GM12878 (cell line): ENCODE measurements at regions not wholly inside any gene's neighbourhood (a gene's known extent, or its start where the extent isn't known, plus 50 kb on each side); places are given as distances from the start of the nearest gene placed in this dataset.

Experiments used
- ATAC-seq: fragments of 200-7000 bp; cut with Tn5 transposase; 3 replicates; pipeline ENCODE4 v1.9.1; 2020; ENCODE audit warnings: mild to moderate bottlenecking, moderate library complexity
- BruUV-seq: library from RNA; stranded (reverse); fragments of 400-500 nt; replicated peaks from 2 replicates; lab custom pipeline; 2021; lab: Mats Ljungman, UMichigan
- CTCF ChIA-PET: fragments of 300-600 bp; sonication (Branson Sonifier 250); formaldehyde crosslinking; extraction: SDS; loops from one replicate; lab custom pipeline; 2021; ENCODE audit warnings: inconsistent platforms; lab: Yijun Ruan, JAX
- POLR2A ChIA-PET: fragments of 350-600 bp; formaldehyde crosslinking; extraction: SDS; loops from one replicate; lab custom pipeline; 2021; ENCODE audit warnings: inconsistent platforms; lab: Charles Lee
- RAD21 ChIA-PET: fragments of 300-600 bp; sonication (Branson Sonifier 250); formaldehyde crosslinking; loops from one replicate; lab custom pipeline; 2023; ENCODE audit warnings: antibody characterized with exemption; ENCODE audit not compliant: unreplicated experiment; lab: Charles Lee
- SMC1A ChIA-PET: fragments of 300-600 bp; sonication (Branson Sonifier 250); formaldehyde crosslinking; loops from one replicate; lab custom pipeline; 2023; ENCODE audit not compliant: unreplicated experiment, uncharacterized antibody; lab: Charles Lee
- DNase-seq: peaks from one replicate; pipeline ENCODE4 v3.0.0-alpha.2; 2011; ENCODE audit warnings: low read depth, low spot score
- FAIRE-seq: peaks from 3 replicates; lab custom pipeline; 2011; peaks lifted over from hg19 to GRCh38; lab: Jason Lieb, UNC
- H2AFZ ChIP-seq: 2 replicates; pipeline ENCODE4 v1.6.0; 2011; ENCODE audit warnings: low read depth, low read length, control low read depth; ENCODE audit not compliant: control insufficient read depth
- H3K27ac ChIP-seq: 2 replicates; pipeline ENCODE4 v1.5.1; 2011; ENCODE audit warnings: control low read depth; ENCODE audit not compliant: control insufficient read depth, insufficient read depth
- H3K27me3 ChIP-seq, 2 experiments: replicated peaks in 1 of 2; 2 replicates each; pipeline versions ENCODE4 v1.6.0 to v1.6.1; 2011; ENCODE audit warnings: low read length in 1 of 2; ENCODE audit not compliant: control insufficient read depth in 2 of 2, insufficient read depth in 2 of 2
- H3K36me3 ChIP-seq, 2 experiments: 2 replicates each; pipeline ENCODE4 v1.5.1; 2011; ENCODE audit warnings: low read length in 1 of 2; ENCODE audit not compliant: control insufficient read depth in 2 of 2, insufficient read depth in 2 of 2
- H3K4me1 ChIP-seq: 2 replicates; pipeline ENCODE4 v1.6.1; 2011; ENCODE audit warnings: mild to moderate bottlenecking, low read length, moderate library complexity, mixed read lengths; ENCODE audit not compliant: control insufficient read depth, insufficient read depth
- H3K4me2 ChIP-seq: 2 replicates; pipeline ENCODE4 v1.6.0; 2011; ENCODE audit warnings: control low read depth; ENCODE audit not compliant: control insufficient read depth, insufficient read depth
- H3K4me3 ChIP-seq: fragments of 200-600 bp; sonication (generic); 2 replicates; pipeline ENCODE4 v1.5.1; 2016
- H3K79me2 ChIP-seq: 2 replicates; pipeline ENCODE4 v1.6.0; 2011; ENCODE audit warnings: low read length; ENCODE audit not compliant: control insufficient read depth, insufficient read depth
- H3K9ac ChIP-seq: 2 replicates; pipeline ENCODE4 v1.8.0; 2011; ENCODE audit warnings: low read length, control low read depth, mixed read lengths; ENCODE audit not compliant: control insufficient read depth, insufficient read depth
- H3K9me3 ChIP-seq: replicated peaks from 3 replicates; pipeline ENCODE4 v1.5.1; 2011; ENCODE audit warnings: mild to moderate bottlenecking, low read length; ENCODE audit not compliant: control insufficient read depth, insufficient read depth
- H4K20me1 ChIP-seq: 2 replicates; pipeline ENCODE4 v1.6.0; 2011; ENCODE audit not compliant: control insufficient read depth, insufficient read depth
- BMI1 ChIP-seq: fragments of 450-650 bp; IDR thresholded peaks from 2 replicates; pipeline ENCODE4 v1.6.1; 2016; ENCODE audit warnings: mild to moderate bottlenecking, moderate library complexity, borderline replicate concordance
- CBX3 ChIP-seq: fragments of 200-600 bp; sonication (generic); IDR thresholded peaks from 2 replicates; pipeline ENCODE4 v1.6.1; 2016; ENCODE audit warnings: low read depth, borderline replicate concordance
- KDM1A ChIP-seq: fragments of 200-600 bp; sonication (generic); IDR thresholded peaks from 2 replicates; pipeline ENCODE4 v1.6.1; 2016; ENCODE audit warnings: borderline replicate concordance
- KLF5 ChIP-seq: fragments of 450-650 bp; IDR thresholded peaks from 2 replicates; pipeline ENCODE4 v1.6.1; 2014; ENCODE audit warnings: mild to moderate bottlenecking; ENCODE audit not compliant: partially characterized antibody
- LARP7 ChIP-seq: fragments of 450-650 bp; IDR thresholded peaks from 2 replicates; pipeline ENCODE4 v1.6.1; 2017; ENCODE audit warnings: mild to moderate bottlenecking
- MYB ChIP-seq: fragments of 150-350 bp; IDR thresholded peaks from 2 replicates; pipeline ENCODE4 v1.6.1; 2014; ENCODE audit warnings: mild to moderate bottlenecking, low read depth, low read length, borderline replicate concordance
- RFX5 ChIP-seq: IDR thresholded peaks from 2 replicates; pipeline ENCODE4 v1.6.1; 2011; ENCODE audit warnings: low read depth, low read length, improper control_type of control experiment
- SMAD5 ChIP-seq: IDR thresholded peaks from 2 replicates; pipeline ENCODE4 v1.6.1; 2016; ENCODE audit warnings: antibody characterized with exemption, low read depth
- SRF ChIP-seq, 2 experiments: IDR thresholded peaks; 2 replicates each; pipeline ENCODE4 v1.6.1; 2011; ENCODE audit warnings: low read depth in 2 of 2, low read length in 2 of 2, mild to moderate bottlenecking in 1 of 2, moderate library complexity in 1 of 2
- TARDBP ChIP-seq: IDR thresholded peaks from 2 replicates; pipeline ENCODE4 v1.6.1; 2016; ENCODE audit warnings: borderline replicate concordance
- TCF7 ChIP-seq: IDR thresholded peaks from 2 replicates; pipeline ENCODE4 v1.6.1; 2014; ENCODE audit warnings: antibody characterized with exemption, borderline replicate concordance
- ZNF24 ChIP-seq: fragments of 450-650 bp; IDR thresholded peaks from 2 replicates; pipeline ENCODE4 v1.6.1; 2017; ENCODE audit warnings: antibody characterized with exemption, mild to moderate bottlenecking
- WGBS: methylation state at CpG from one replicate; pipeline ENCODE4 v1.1.6; 2016; ENCODE audit warnings: low lambda C conversion rate; ENCODE audit not compliant: insufficient replicate concordance, insufficient coverage; ENCODE audit errors: missing lambda C conversion rate; 5-methylcytosine and 5-hydroxymethylcytosine counted together
- in situ Hi-C: fragments of 300-500 bp; cut with MboI; formaldehyde crosslinking; loops from 9 replicates; pipeline ENCODE4 v1.14.3; 2018; ENCODE audit warnings: mixed read lengths
- intact Hi-C: fragments of 100-400 bp; cut with micrococcal nuclease; formaldehyde crosslinking; loops from one replicate; pipeline ENCODE4 v1.14.2; 2022; ENCODE audit not compliant: unreplicated experiment
- TF ChIP-seq, protein P1 (sequence below): IDR thresholded peaks from 2 replicates; pipeline ENCODE4 v1.6.1; 2012; ENCODE audit warnings: low read depth, low read length, improper control_type of control experiment
- TF ChIP-seq, protein P2 (sequence below): IDR thresholded peaks from 2 replicates; pipeline ENCODE4 v1.6.1; 2012; ENCODE audit warnings: mild to moderate bottlenecking, low read depth, low read length

DNA sequence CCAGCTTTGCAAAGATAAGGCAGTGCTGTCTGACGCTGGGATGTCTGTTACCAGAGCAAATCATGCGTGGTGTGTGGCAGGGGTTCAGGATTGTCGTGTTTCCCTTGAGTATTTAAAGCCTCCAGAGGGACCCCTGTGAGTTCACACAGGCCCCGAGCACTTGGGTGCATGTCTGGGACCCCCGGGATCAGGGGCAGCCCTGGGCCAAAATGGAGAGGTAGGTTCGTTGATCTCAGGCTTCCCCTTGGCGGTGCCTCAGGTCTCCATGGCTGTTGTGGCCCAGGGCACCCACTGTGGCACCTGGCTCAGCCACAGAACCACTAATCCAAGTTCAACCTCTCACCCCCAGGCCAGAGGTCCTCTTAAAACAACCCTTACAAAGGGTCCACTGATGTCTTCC lies 523.1 kb upstream of the DPP6 start:
- no peak for ATAC-seq
- H3K27me3 ChIP-seq = no peaks in the 10 kb centered on the region
- no peak overlapping the region for H3K4me2 ChIP-seq
- no peaks in the 10 kb centered on the region for H3K36me3 ChIP-seq
- H3K9me3 ChIP-seq = no peaks in the 10 kb centered on the region
- no peak for FAIRE-seq
- no peak for DNase-seq
- no TSS peak for BruUV-seq
- ChIA-PET SMC1A (no interaction called here), CTCF (no interaction called here), POLR2A (no interaction called here), RAD21 (no interaction called here)
- WGBS = 10% methylated on average over 7 of the region's 7 CpGs
- intact Hi-C loops = no loop called here
- no peak overlapping the region for H3K27ac ChIP-seq
- H3K4me3 ChIP-seq = no peak overlapping the region
- no peaks in the 10 kb centered on the region for H3K4me1 ChIP-seq
- H3K79me2 ChIP-seq = no peaks in the 10 kb centered on the region
- no peak for TF ChIP-seq TARDBP
- H3K9ac ChIP-seq = no peak overlapping the region
- H4K20me1 ChIP-seq = no peaks in the 10 kb centered on the region
- in situ Hi-C loops = no loop called here
- H2AFZ ChIP-seq = no peak overlapping the region

DNA sequence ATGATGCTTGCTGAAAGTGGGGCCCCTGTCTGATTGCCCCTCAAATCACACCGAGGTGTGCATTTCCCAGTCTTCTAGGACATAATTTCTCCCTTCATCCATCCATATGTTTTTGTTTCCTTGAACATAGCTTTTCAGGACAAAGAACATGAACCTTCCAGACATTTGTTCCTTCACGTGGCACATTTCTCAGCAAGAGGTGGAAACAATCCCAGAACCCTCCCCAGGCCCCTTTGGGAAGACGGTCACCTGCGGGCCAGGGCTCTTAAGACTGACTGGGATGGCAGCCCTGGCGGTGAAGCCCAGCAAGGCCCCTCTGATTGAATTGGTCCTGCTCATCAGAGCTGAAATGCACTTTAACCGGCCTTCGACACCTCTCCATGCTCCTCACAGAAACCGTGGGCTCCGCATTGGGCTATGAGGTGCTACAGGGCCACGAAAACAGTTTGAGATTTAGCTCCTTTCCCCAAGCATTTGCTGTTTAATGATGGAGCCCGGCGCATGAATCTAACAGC lies 522.5 kb upstream of the DPP6 start:
- Histone ChIP-seq H4K20me1 (no peaks in the 10 kb centered on the region), H3K9ac (no peak overlapping the region), H3K9me3 (no peaks in the 10 kb centered on the region), H3K4me2 (no peak overlapping the region), H3K27ac (no peak overlapping the region), H2AFZ (no peak overlapping the region), H3K27me3 (no peaks in the 10 kb centered on the region), H3K4me1 (no peaks in the 10 kb centered on the region), H3K36me3 (no peaks in the 10 kb centered on the region), H3K79me2 (no peaks in the 10 kb centered on the region), H3K4me3 (no peak overlapping the region)
- SMC1A ChIA-PET = interaction anchor here (0.5 kb wide), 1 partner anchor 487 kb away, joined by 3 read pairs; no protein-coding TSS in a partner anchor
- intact Hi-C loops = no loop called here
- CTCF ChIA-PET = no interaction called here
- RAD21 ChIA-PET = no interaction called here
- BruUV-seq = no TSS peak
- DNase-seq (no peak), ATAC-seq (no peak), FAIRE-seq (no peak)
- WGBS = 24% methylated on average over 12 of the region's 12 CpGs
- in situ Hi-C loops = no loop called here
- POLR2A ChIA-PET = no interaction called here
- TF ChIP-seq, protein P1, sequence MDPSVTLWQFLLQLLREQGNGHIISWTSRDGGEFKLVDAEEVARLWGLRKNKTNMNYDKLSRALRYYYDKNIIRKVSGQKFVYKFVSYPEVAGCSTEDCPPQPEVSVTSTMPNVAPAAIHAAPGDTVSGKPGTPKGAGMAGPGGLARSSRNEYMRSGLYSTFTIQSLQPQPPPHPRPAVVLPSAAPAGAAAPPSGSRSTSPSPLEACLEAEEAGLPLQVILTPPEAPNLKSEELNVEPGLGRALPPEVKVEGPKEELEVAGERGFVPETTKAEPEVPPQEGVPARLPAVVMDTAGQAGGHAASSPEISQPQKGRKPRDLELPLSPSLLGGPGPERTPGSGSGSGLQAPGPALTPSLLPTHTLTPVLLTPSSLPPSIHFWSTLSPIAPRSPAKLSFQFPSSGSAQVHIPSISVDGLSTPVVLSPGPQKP = no peak
- TF ChIP-seq BMI1 (no peak), SMAD5 (no peak), MYB (no peak), RFX5 (no peak), KLF5 (no peak), CBX3 (no peak), ZNF24 (no peak), LARP7 (no peak), SRF (IDR thresholded peaks at IDR 0.05; ENCODE audit: low read depth in 2 of 2, low read length in 2 of 2) (no peak), KDM1A (no peak), TCF7 (no peak)
- TF ChIP-seq, protein P2, sequence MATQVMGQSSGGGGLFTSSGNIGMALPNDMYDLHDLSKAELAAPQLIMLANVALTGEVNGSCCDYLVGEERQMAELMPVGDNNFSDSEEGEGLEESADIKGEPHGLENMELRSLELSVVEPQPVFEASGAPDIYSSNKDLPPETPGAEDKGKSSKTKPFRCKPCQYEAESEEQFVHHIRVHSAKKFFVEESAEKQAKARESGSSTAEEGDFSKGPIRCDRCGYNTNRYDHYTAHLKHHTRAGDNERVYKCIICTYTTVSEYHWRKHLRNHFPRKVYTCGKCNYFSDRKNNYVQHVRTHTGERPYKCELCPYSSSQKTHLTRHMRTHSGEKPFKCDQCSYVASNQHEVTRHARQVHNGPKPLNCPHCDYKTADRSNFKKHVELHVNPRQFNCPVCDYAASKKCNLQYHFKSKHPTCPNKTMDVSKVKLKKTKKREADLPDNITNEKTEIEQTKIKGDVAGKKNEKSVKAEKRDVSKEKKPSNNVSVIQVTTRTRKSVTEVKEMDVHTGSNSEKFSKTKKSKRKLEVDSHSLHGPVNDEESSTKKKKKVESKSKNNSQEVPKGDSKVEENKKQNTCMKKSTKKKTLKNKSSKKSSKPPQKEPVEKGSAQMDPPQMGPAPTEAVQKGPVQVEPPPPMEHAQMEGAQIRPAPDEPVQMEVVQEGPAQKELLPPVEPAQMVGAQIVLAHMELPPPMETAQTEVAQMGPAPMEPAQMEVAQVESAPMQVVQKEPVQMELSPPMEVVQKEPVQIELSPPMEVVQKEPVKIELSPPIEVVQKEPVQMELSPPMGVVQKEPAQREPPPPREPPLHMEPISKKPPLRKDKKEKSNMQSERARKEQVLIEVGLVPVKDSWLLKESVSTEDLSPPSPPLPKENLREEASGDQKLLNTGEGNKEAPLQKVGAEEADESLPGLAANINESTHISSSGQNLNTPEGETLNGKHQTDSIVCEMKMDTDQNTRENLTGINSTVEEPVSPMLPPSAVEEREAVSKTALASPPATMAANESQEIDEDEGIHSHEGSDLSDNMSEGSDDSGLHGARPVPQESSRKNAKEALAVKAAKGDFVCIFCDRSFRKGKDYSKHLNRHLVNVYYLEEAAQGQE = no peak
